ENCODE measurements at regions not wholly inside any gene's neighbourhood (a gene's known extent, or its start where the extent isn't known, plus 50 kb on each side); places are given as distances from the start of the nearest gene placed in this dataset.

- no peak for TF ChIP-seq POLR2AphosphoS5 (IDR thresholded peaks at IDR 0.05; ENCODE audit: low read depth, low read length)
- no peak for TF ChIP-seq REST (IDR thresholded peaks at IDR 0.05; ENCODE audit: insufficient read depth in 1 of 2, low read depth in 2 of 2, low read length in 2 of 2)
- no peak for TF ChIP-seq SIN3A (IDR thresholded peaks at IDR 0.05; ENCODE audit: borderline replicate concordance, insufficient read depth, low read length)
- no peak for TF ChIP-seq TAF1 (IDR thresholded peaks at IDR 0.05; ENCODE audit: borderline replicate concordance, insufficient read depth, low read length)
These were observed 880.6 kb downstream of the TSN start for GRCh38 chr2:122636097-122636496.

All from PFSK-1 (cell line).